K562 (cell line): ENCODE measurements at regions not wholly inside any gene's neighbourhood (a gene's known extent, or its start where the extent isn't known, plus 50 kb on each side); places are given as distances from the start of the nearest gene placed in this dataset.

Source experiments
- ATAC-seq: fragments of 200-7000 bp; cut with Tn5 transposase; 3 replicates; pipeline ENCODE4 v1.9.1; 2020; ENCODE audit warnings: moderate library complexity
- BruUV-seq: library from RNA; stranded (reverse); fragments of 400-500 nt; replicated peaks from 2 replicates; lab custom pipeline; 2021; lab: Mats Ljungman, UMichigan
- CTCF ChIA-PET: fragments of 300-600 bp; formaldehyde crosslinking; extraction: SDS; loops from one replicate; lab custom pipeline; 2021; ENCODE audit warnings: low intra/inter-chr PET ratio; lab: Yijun Ruan, JAX
- POLR2A ChIA-PET: fragments of 300-600, 350-650 bp; sonication (Branson Sonifier 250); formaldehyde crosslinking; extraction: SDS; loops from one replicate; lab custom pipeline; 2021; ENCODE audit warnings: antibody characterized with exemption, inconsistent platforms; lab: Yijun Ruan, JAX
- DNase-seq, 4 experiments: peaks; one replicate each; pipeline versions ENCODE4 v3.0.0 to v3.0.0-alpha.2; 2011 to 2018; ENCODE audit warnings: low spot score in 3 of 4, mixed read lengths in 3 of 4; ENCODE audit errors: extremely low read depth in 1 of 4
- FAIRE-seq: peaks from 2 replicates; lab custom pipeline; 2011; peaks lifted over from hg19 to GRCh38; lab: Jason Lieb, UNC
- H2AFZ ChIP-seq: 2 replicates; pipeline ENCODE4 v1.6.0; 2011; ENCODE audit warnings: low read depth, low read length, control low read depth, inconsistent platforms
- H3K27ac ChIP-seq: fragments of 200-600 bp; 3 replicates; pipeline ENCODE4 v1.8.0; 2011; ENCODE audit warnings: low read depth, mild to moderate bottlenecking, control low read depth, inconsistent platforms, low read length, moderate library complexity, mixed read lengths; ENCODE audit errors: extremely low read depth
- H3K27me3 ChIP-seq, 2 experiments: fragments of 300-600 bp in 1 of 2; 2 replicates in 1 of 2; 3 replicates in 1 of 2; pipeline versions ENCODE4 v1.6.0 to v1.8.0; 2011; ENCODE audit warnings: inconsistent platforms in 2 of 2, low read length in 2 of 2, mild to moderate bottlenecking in 1 of 2, mixed read lengths in 1 of 2, moderate library complexity in 1 of 2; ENCODE audit not compliant: control insufficient read depth in 2 of 2, insufficient read depth in 2 of 2
- H3K36me3 ChIP-seq: fragments of 300-600 bp; 3 replicates; pipeline ENCODE4 v1.8.0; 2011; ENCODE audit warnings: mild to moderate bottlenecking, low read length, inconsistent platforms; ENCODE audit not compliant: control insufficient read depth, insufficient read depth
- H3K4me1 ChIP-seq, 2 experiments: fragments of 200-600 bp in 1 of 2; replicated peaks in 1 of 2; 2 replicates in 1 of 2; 3 replicates in 1 of 2; pipeline versions ENCODE4 v1.5.1 to v1.8.0; 2011; ENCODE audit warnings: inconsistent platforms in 2 of 2, low read length in 2 of 2, mild to moderate bottlenecking in 1 of 2, mixed read lengths in 1 of 2, moderate library complexity in 1 of 2; ENCODE audit not compliant: control insufficient read depth in 2 of 2, insufficient read depth in 2 of 2
- H3K4me2 ChIP-seq: 2 replicates; pipeline ENCODE4 v1.6.1; 2011; ENCODE audit warnings: low read length, control low read depth, inconsistent platforms, mixed read lengths; ENCODE audit not compliant: insufficient read depth
- H3K4me3 ChIP-seq: fragments of 200-600 bp; sonication (generic), shearing (Covaris generic); 2 replicates; pipeline ENCODE4 v1.5.1; 2016; ENCODE audit warnings: control low read depth, inconsistent platforms
- H3K79me2 ChIP-seq: fragments of 200-600 bp; 3 replicates; pipeline ENCODE4 v1.8.0; 2011; ENCODE audit warnings: low read length, inconsistent platforms; ENCODE audit not compliant: control insufficient read depth, insufficient read depth
- H3K9ac ChIP-seq, 2 experiments: 2 replicates each; pipeline versions ENCODE4 v1.6.0 to v1.6.1; 2011; ENCODE audit warnings: low read depth in 2 of 2, low read length in 2 of 2, control low read depth in 1 of 2, inconsistent platforms in 1 of 2, mild to moderate bottlenecking in 1 of 2, mixed read lengths in 1 of 2; ENCODE audit not compliant: insufficient read depth in 1 of 2
- H3K9me1 ChIP-seq: one replicate; pipeline ENCODE4 v1.6.0; 2011; ENCODE audit warnings: inconsistent platforms, mild to moderate bottlenecking, low read length, moderate library complexity; ENCODE audit not compliant: control insufficient read depth, insufficient read depth
- H3K9me3 ChIP-seq: replicated peaks from 2 replicates; pipeline ENCODE4 v1.5.1; 2011; ENCODE audit warnings: low read depth, low read length, inconsistent platforms; ENCODE audit not compliant: control insufficient read depth, insufficient read depth
- H4K20me1 ChIP-seq: replicated peaks from 2 replicates; pipeline ENCODE4 v1.6.1; 2011; ENCODE audit warnings: low read length, inconsistent platforms, mixed read lengths; ENCODE audit not compliant: control insufficient read depth, insufficient read depth
- AFF1 ChIP-seq, 2 experiments: fragments of 450-650 bp; IDR thresholded peaks; 2 replicates each; pipeline ENCODE4 v1.6.1; 2018; ENCODE audit warnings: mild to moderate bottlenecking in 2 of 2, low read depth in 1 of 2; ENCODE audit not compliant: partially characterized antibody in 2 of 2
- HDAC6 ChIP-seq: IDR thresholded peaks from 2 replicates; pipeline ENCODE4 v1.6.1; 2012; ENCODE audit warnings: low read depth, mild to moderate bottlenecking, control low read depth, inconsistent platforms, low read length, moderate library complexity
- KAT2B ChIP-seq: IDR thresholded peaks from one replicate; pipeline ENCODE4 v1.6.1; 2012; ENCODE audit warnings: low read depth, mild to moderate bottlenecking, control low read depth, inconsistent platforms, low read length, moderate library complexity
- POLR2AphosphoS2 ChIP-seq: IDR thresholded peaks from 2 replicates; pipeline ENCODE4 v1.6.1; 2012; ENCODE audit warnings: low read length, improper control_type of control experiment
- RERE ChIP-seq: sonication (generic); formaldehyde crosslinking; IDR thresholded peaks from 2 replicates; pipeline ENCODE4 v1.8.0; 2023; ENCODE audit warnings: missing genetic modification reagents, mild to moderate bottlenecking, borderline replicate concordance
- TEAD2 ChIP-seq: fragments of 450-650 bp; IDR thresholded peaks from 2 replicates; pipeline ENCODE4 v1.6.1; 2016; ENCODE audit warnings: missing genetic modification characterization, control low read depth, missing compliant biosample characterization
- WGBS: fragments of 100-300 bp; shearing (Covaris generic); methylation state at CpG from one replicate; pipeline ENCODE4 v1.1.6; 2016; ENCODE audit warnings: low coverage, mixed read lengths; ENCODE audit not compliant: insufficient coverage; ENCODE audit errors: missing lambda C conversion rate; 5-methylcytosine and 5-hydroxymethylcytosine counted together
- in situ Hi-C: fragments of 300-500 bp; cut with MboI; formaldehyde crosslinking; loops from 4 replicates; pipeline ENCODE4 v1.15.0; 2018; ENCODE audit warnings: inconsistent platforms, mixed read lengths
- intact Hi-C: fragments of 100-400 bp; cut with micrococcal nuclease; formaldehyde crosslinking; loops from 2 replicates; pipeline ENCODE4 v1.14.2; 2022

- TF ChIP-seq RERE (no peak), KAT2B (no peak)
Observed at GRCh38 chr20:39825950-39826349, 863.1 kb downstream of the MAFB start (continued).

GRCh38 chr20:39825524-39825923, 863.4 kb downstream of the DHX35 start:
- Histone ChIP-seq H3K9ac (no peak overlapping the region), H3K9me3 (no peaks in the 10 kb centered on the region; the same call in 1 of the 2 replicates), H3K36me3 (no peaks in the 10 kb centered on the region), H3K27ac (no peak overlapping the region), H3K9me1 (no peaks in the 10 kb centered on the region), H4K20me1 (no peaks in the 10 kb centered on the region), H3K4me2 (no peak overlapping the region), H3K27me3 (no peaks in the 10 kb centered on the region), H3K79me2 (no peaks in the 10 kb centered on the region), H3K4me3 (no peak overlapping the region), H2AFZ (no peak overlapping the region), H3K4me1 (no peaks in the 10 kb centered on the region)
- DNase-seq: no peak
- intact Hi-C loops: no loop called here
- ATAC-seq: no peak
- in situ Hi-C loops: no loop called here
- BruUV-seq: no TSS peak
- no peak for FAIRE-seq
- WGBS: 0% methylated on average over 3 of the region's 3 CpGs
- POLR2A ChIA-PET: no interaction called here
- CTCF ChIA-PET: no interaction called here
- TF ChIP-seq TEAD2: no peak
- TF ChIP-seq AFF1 (IDR thresholded peaks at IDR 0.05; ENCODE audit: low read depth in 1 of 2, partially characterized antibody in 2 of 2): no peak
- no peak for TF ChIP-seq HDAC6
- no peak for TF ChIP-seq POLR2AphosphoS2
